HepG2 (cell line): ENCODE measurements at regions not wholly inside any gene's neighbourhood (a gene's known extent, or its start where the extent isn't known, plus 50 kb on each side); places are given as distances from the start of the nearest gene placed in this dataset.

ENCODE experiments used
- CERS6 ChIP-seq: sonication (generic); formaldehyde crosslinking; IDR thresholded peaks from 2 replicates; pipeline ENCODE4 v1.5.0; 2020; ENCODE audit warnings: missing genetic modification reagents
- FOXK2 ChIP-seq: fragments of 450-650 bp; IDR thresholded peaks from 2 replicates; pipeline ENCODE4 v1.6.1; 2016
- GFI1 ChIP-seq: sonication (generic); formaldehyde crosslinking; IDR thresholded peaks from 2 replicates; pipeline ENCODE4 v1.5.0; 2020; ENCODE audit warnings: missing genetic modification reagents, mild to moderate bottlenecking, borderline replicate concordance
- HNRNPLL ChIP-seq: fragments of 200-400 bp; formaldehyde crosslinking; IDR thresholded peaks from 2 replicates; pipeline ENCODE4 v1.6.1; 2017; ENCODE audit warnings: mild to moderate bottlenecking, low read depth, low read length; ENCODE audit not compliant: poor library complexity, severe bottlenecking
- KAT2B ChIP-seq: fragments of 150-350 bp; IDR thresholded peaks from 2 replicates; pipeline ENCODE4 v1.6.1; 2014; ENCODE audit warnings: low read depth, low read length, borderline replicate concordance
- MBNL3 ChIP-seq: fragments of 250-450 bp; sonication (Bioruptor Pico); conservative IDR thresholded peaks from 2 replicates; pipeline ENCODE4 v1.8.0; 2022; ENCODE audit warnings: mild to moderate bottlenecking, inconsistent platforms
- MIXL1 ChIP-seq: IDR thresholded peaks from 2 replicates; pipeline ENCODE4 v1.6.1; 2016
- MYPOP ChIP-seq: sonication (generic); formaldehyde crosslinking; IDR thresholded peaks from 2 replicates; pipeline ENCODE4 v1.8.1; 2023; ENCODE audit warnings: mild to moderate bottlenecking, moderate library complexity, missing genetic modification reagents
- RARA ChIP-seq: IDR thresholded peaks from 2 replicates; pipeline ENCODE4 v1.6.1; 2016; ENCODE audit warnings: missing genetic modification reagents, missing compliant biosample characterization
- RFXAP ChIP-seq: sonication (generic); formaldehyde crosslinking; IDR thresholded peaks from 2 replicates; pipeline ENCODE4 v1.4.0; 2020; ENCODE audit warnings: missing genetic modification reagents, borderline replicate concordance
- SMARCC2 ChIP-seq: fragments of 450-650 bp; IDR thresholded peaks from 2 replicates; pipeline ENCODE4 v1.6.1; 2017; ENCODE audit warnings: antibody characterized with exemption, mild to moderate bottlenecking
- SNAPC2 ChIP-seq: sonication (generic); formaldehyde crosslinking; IDR thresholded peaks from 2 replicates; pipeline ENCODE4 v1.8.1; 2022; ENCODE audit warnings: mild to moderate bottlenecking, missing genetic modification reagents
- SRSF9 ChIP-seq: fragments of 200-400 bp; formaldehyde crosslinking; IDR thresholded peaks from 2 replicates; pipeline ENCODE4 v1.6.1; 2018; ENCODE audit warnings: borderline replicate concordance, mild to moderate bottlenecking, low read depth, low read length; ENCODE audit not compliant: insufficient read depth, poor library complexity, severe bottlenecking
- STAG1 ChIP-seq: sonication (generic); formaldehyde crosslinking; IDR thresholded peaks from 2 replicates; pipeline ENCODE4 v1.4.0; 2020; ENCODE audit warnings: missing genetic modification reagents
- TCF7L2 ChIP-seq: IDR thresholded peaks from 2 replicates; pipeline ENCODE4 v1.6.1; 2011; ENCODE audit warnings: mild to moderate bottlenecking, low read depth, low read length, moderate library complexity
- TEAD3 ChIP-seq: optimal IDR thresholded peaks from 2 replicates; pipeline ENCODE3; 2016; ENCODE audit warnings: borderline replicate concordance
- XRCC5 ChIP-seq: fragments of 200-400 bp; formaldehyde crosslinking; optimal IDR thresholded peaks from 2 replicates; pipeline ENCODE3; 2017; ENCODE audit warnings: mild to moderate bottlenecking, low read length
- ZHX1 ChIP-seq: sonication (generic); formaldehyde crosslinking; IDR thresholded peaks from 2 replicates; pipeline ENCODE4 v1.8.1; 2022; ENCODE audit warnings: low read depth, mild to moderate bottlenecking, missing genetic modification reagents
- ZKSCAN5 ChIP-seq: sonication (generic); formaldehyde crosslinking; IDR thresholded peaks from 2 replicates; pipeline ENCODE4 v1.5.1; 2020; ENCODE audit warnings: mild to moderate bottlenecking, missing genetic modification reagents
- ZMYM3 ChIP-seq: sonication (generic); formaldehyde crosslinking; IDR thresholded peaks from 2 replicates; pipeline ENCODE4 v1.5.1; 2020; ENCODE audit warnings: mild to moderate bottlenecking, missing genetic modification reagents
- ZNF143 ChIP-seq: sonication (generic); formaldehyde crosslinking; IDR thresholded peaks from 2 replicates; pipeline ENCODE4 v1.4.0; 2020; ENCODE audit warnings: missing genetic modification reagents
- ZNF468 ChIP-seq: sonication (generic); formaldehyde crosslinking; IDR thresholded peaks from 2 replicates; pipeline ENCODE4 v1.8.0; 2022; ENCODE audit warnings: mild to moderate bottlenecking, moderate library complexity, missing genetic modification reagents
- ZNF512 ChIP-seq: sonication (generic); formaldehyde crosslinking; IDR thresholded peaks from 2 replicates; pipeline ENCODE4 v1.4.0; 2020; ENCODE audit warnings: mild to moderate bottlenecking, missing genetic modification reagents
- ZNF562 ChIP-seq: sonication (generic); formaldehyde crosslinking; IDR thresholded peaks from 2 replicates; pipeline ENCODE4 v1.8.0; 2022; ENCODE audit warnings: missing genetic modification reagents, borderline replicate concordance
- ZNF576 ChIP-seq: sonication (generic); formaldehyde crosslinking; IDR thresholded peaks from 2 replicates; pipeline ENCODE4 v1.4.0; 2020; ENCODE audit warnings: mild to moderate bottlenecking, missing genetic modification reagents

GRCh38 chr6:37105148-37106050 is 64.6 kb upstream of the PIM1 start (continued):
- TF ChIP-seq STAG1 (CRISPR knock-in tag) (peak; percentile 19), MBNL3 (CRISPR knock-in tag) (no peak), MIXL1 (CRISPR knock-in tag) (peak; percentile 95), RFXAP (CRISPR knock-in tag) (0 out of 2 replicates have a peak, but pooled peaks have one; percentile 11), XRCC5 (peak; percentile 33), GFI1 (CRISPR knock-in tag) (no peak), SNAPC2 (CRISPR knock-in tag) (no peak), ZKSCAN5 (CRISPR knock-in tag) (no peak), ZNF512 (CRISPR knock-in tag) (peak; percentile 53; the same call in 1 of the 2 replicates), MYPOP (CRISPR knock-in tag) (peak; percentile 72; the same call in 1 of the 2 replicates), ZHX1 (CRISPR knock-in tag) (no peak), SMARCC2 (no peak), ZNF562 (no peak), KAT2B (no peak), ZNF143 (no peak), TEAD3 (peak; percentile 84), RARA (CRISPR knock-in tag) (peak; percentile 93), ZNF576 (CRISPR knock-in tag) (no peak), CERS6 (CRISPR knock-in tag) (no peak), HNRNPLL (no peak), ZMYM3 (CRISPR knock-in tag) (peak; percentile 77), FOXK2 (no peak), TCF7L2 (no peak), ZNF468 (no peak), SRSF9 (no peak)
